ENCODE measurements at regions not wholly inside any gene's neighbourhood (a gene's known extent, or its start where the extent isn't known, plus 50 kb on each side); places are given as distances from the start of the nearest gene placed in this dataset.
"Not testable (repeated sequence)": the region's sequence is repeated elsewhere in the genome, so short reads cannot be mapped to it uniquely, and the experiment has no call there.

- DNase-seq, result not testable (repeated sequence)
Observed at GRCh38 chr1:157317229-157317628, 179.0 kb upstream of the ETV3 start.

GRCh38 chr1:157315544-157315943, 177.3 kb upstream of the ETV3 start:
- DNase-seq, result no peak

GRCh38 chr1:157314408-157314807, 176.2 kb upstream of the ETV3 start:
- DNase-seq, result no peak

GRCh38 chr1:157313240-157313807, 175.1 kb upstream of the ETV3 start:
- DNase-seq, result no peak

- peak; percentile 29 for DNase-seq
Observed at GRCh38 chr1:157312082-157312812, 174.1 kb upstream of the ETV3 start.

- DNase-seq, result no peak
Observed at GRCh38 chr1:157311730-157312081, 173.5 kb upstream of the ETV3 start.

- DNase-seq, result peak; percentile 29
Observed at GRCh38 chr1:157310805-157311729, 172.9 kb upstream of the ETV3 start.

GRCh38 chr1:157310401-157310800, 172.2 kb upstream of the ETV3 start:
- no peak for DNase-seq

- DNase-seq, result no peak
Observed at GRCh38 chr1:157307491-157307890, 169.3 kb upstream of the ETV3 start.

- DNase-seq, result no peak
Observed at GRCh38 chr1:157306896-157307295, 168.7 kb upstream of the ETV3 start.

- DNase-seq, result no peak
Observed at GRCh38 chr1:157304271-157304670, 166.1 kb upstream of the ETV3 start.

GRCh38 chr1:157302724-157303123, 164.5 kb upstream of the ETV3 start:
- DNase-seq, result no peak

- DNase-seq, result no peak
Observed at GRCh38 chr1:157302199-157302497, 164.0 kb upstream of the ETV3 start.

- DNase-seq, result no peak
Observed at GRCh38 chr1:157301477-157302198, 163.4 kb upstream of the ETV3 start.

GRCh38 chr1:157294387-157295145, 156.4 kb upstream of the ETV3 start:
- DNase-seq, result not testable (repeated sequence)

GRCh38 chr1:157292809-157293564, 154.8 kb upstream of the ETV3 start:
- DNase-seq, result no peak

- DNase-seq, result no peak
Observed at GRCh38 chr1:157292302-157292701, 154.1 kb upstream of the ETV3 start.

GRCh38 chr1:157291083-157291482, 152.9 kb upstream of the ETV3 start:
- DNase-seq, result no peak

- DNase-seq, result no peak
Observed at GRCh38 chr1:157289424-157290105, 151.4 kb upstream of the ETV3 start.

GRCh38 chr1:157288996-157289395, 150.8 kb upstream of the ETV3 start:
- DNase-seq, result no peak

GRCh38 chr1:157288492-157288891, 150.3 kb upstream of the ETV3 start:
- no peak for DNase-seq
